ES-I3 (cell line): ENCODE measurements at regions not wholly inside any gene's neighbourhood (a gene's known extent, or its start where the extent isn't known, plus 50 kb on each side); places are given as distances from the start of the nearest gene placed in this dataset.

ENCODE experiments used
- H3K36me3 ChIP-seq: 2 replicates; pipeline ENCODE4 v1.6.1; 2013; ENCODE audit warnings: mild to moderate bottlenecking, low read length, control low read depth, moderate library complexity; ENCODE audit not compliant: insufficient read depth
- H3K4me1 ChIP-seq: 2 replicates; pipeline ENCODE4 v1.6.1; 2013; ENCODE audit warnings: mild to moderate bottlenecking, control low read depth, low read length; ENCODE audit not compliant: insufficient read depth
- H3K9ac ChIP-seq: 2 replicates; pipeline ENCODE4 v1.6.1; 2013; ENCODE audit warnings: low read depth, mild to moderate bottlenecking, low read length, moderate library complexity
- H3K9me3 ChIP-seq: 2 replicates; pipeline ENCODE4 v1.6.1; 2013; ENCODE audit warnings: mild to moderate bottlenecking, low read length, moderate library complexity; ENCODE audit not compliant: control insufficient read depth, insufficient read depth

- Histone ChIP-seq H3K9me3 (no peaks in the 10 kb centered on the region; the same call in 1 of the 2 replicates), H3K9ac (no peak overlapping the region), H3K4me1 (peaks cover 15% of the 10 kb centered on the region; the same call in 1 of the 2 replicates), H3K36me3 (no peaks in the 10 kb centered on the region)
Measured at GRCh38 chr4:14362385-14362784, 639.9 kb upstream of the CPEB2 start.

- H3K9ac ChIP-seq, result no peak overlapping the region
- H3K4me1 ChIP-seq, result peaks cover 15% of the 10 kb centered on the region; the same call in 1 of the 2 replicates
- no peaks in the 10 kb centered on the region for H3K36me3 ChIP-seq
- H3K9me3 ChIP-seq, result no peaks in the 10 kb centered on the region; the same call in 1 of the 2 replicates
Measured at GRCh38 chr4:14364953-14365536, 637.2 kb upstream of the CPEB2 start.

- Histone ChIP-seq H3K9ac (no peak overlapping the region), H3K9me3 (no peaks in the 10 kb centered on the region), H3K4me1 (peaks cover 8% of the 10 kb centered on the region; the same call in 1 of the 2 replicates), H3K36me3 (no peaks in the 10 kb centered on the region)
Measured at GRCh38 chr4:14368391-14368790, 633.9 kb upstream of the CPEB2 start.

- Histone ChIP-seq H3K9ac (no peak overlapping the region), H3K36me3 (no peaks in the 10 kb centered on the region), H3K9me3 (no peaks in the 10 kb centered on the region), H3K4me1 (no peaks in the 10 kb centered on the region)
Measured at GRCh38 chr4:14371131-14371530, 631.1 kb upstream of the CPEB2 start.

- no peak overlapping the region for H3K9ac ChIP-seq
- no peaks in the 10 kb centered on the region for H3K4me1 ChIP-seq
- H3K36me3 ChIP-seq, result no peaks in the 10 kb centered on the region
Measured at GRCh38 chr4:14375816-14376215, 626.5 kb upstream of the CPEB2 start.

GRCh38 chr4:14379183-14379582 is 623.1 kb upstream of the CPEB2 start:
- no peaks in the 10 kb centered on the region for H3K36me3 ChIP-seq
- no peaks in the 10 kb centered on the region for H3K4me1 ChIP-seq
- no peak overlapping the region for H3K9ac ChIP-seq
- peaks cover 9% of the 10 kb centered on the region; the same call in 1 of the 2 replicates for H3K9me3 ChIP-seq

More at GRCh38 chr4:14375816-14376215, 626.5 kb upstream of the CPEB2 start:
- H3K9me3 ChIP-seq, result peaks cover 9% of the 10 kb centered on the region; the same call in 1 of the 2 replicates

GRCh38 chr4:14383652-14384051 is 618.6 kb upstream of the CPEB2 start:
- Histone ChIP-seq H3K4me1 (no peaks in the 10 kb centered on the region), H3K36me3 (no peaks in the 10 kb centered on the region), H3K9ac (no peak overlapping the region), H3K9me3 (peaks cover 8% of the 10 kb centered on the region; the same call in 1 of the 2 replicates)

- Histone ChIP-seq H3K36me3 (no peaks in the 10 kb centered on the region), H3K9ac (no peak overlapping the region), H3K9me3 (no peaks in the 10 kb centered on the region), H3K4me1 (no peaks in the 10 kb centered on the region)
Measured at GRCh38 chr4:14384824-14385223, 617.5 kb upstream of the CPEB2 start.

GRCh38 chr4:14386196-14386595 is 616.1 kb upstream of the CPEB2 start:
- no peaks in the 10 kb centered on the region for H3K9me3 ChIP-seq
- H3K4me1 ChIP-seq, result no peaks in the 10 kb centered on the region
- no peaks in the 10 kb centered on the region for H3K36me3 ChIP-seq
- H3K9ac ChIP-seq, result no peak overlapping the region

GRCh38 chr4:14387647-14388046 is 614.6 kb upstream of the CPEB2 start:
- H3K36me3 ChIP-seq, result no peaks in the 10 kb centered on the region
- no peaks in the 10 kb centered on the region for H3K4me1 ChIP-seq
- no peaks in the 10 kb centered on the region for H3K9me3 ChIP-seq
- H3K9ac ChIP-seq, result no peak overlapping the region

- Histone ChIP-seq H3K4me1 (no peaks in the 10 kb centered on the region), H3K36me3 (no peaks in the 10 kb centered on the region), H3K9me3 (no peaks in the 10 kb centered on the region), H3K9ac (no peak overlapping the region)
Measured at GRCh38 chr4:14392378-14392777, 609.9 kb upstream of the CPEB2 start.

- H3K4me1 ChIP-seq, result no peaks in the 10 kb centered on the region
- no peaks in the 10 kb centered on the region for H3K9me3 ChIP-seq
- no peak overlapping the region for H3K9ac ChIP-seq
- H3K36me3 ChIP-seq, result no peaks in the 10 kb centered on the region
Measured at GRCh38 chr4:14396183-14396582, 606.1 kb upstream of the CPEB2 start.

GRCh38 chr4:14399848-14400247 is 602.4 kb upstream of the CPEB2 start:
- no peaks in the 10 kb centered on the region for H3K4me1 ChIP-seq
- H3K9me3 ChIP-seq, result no peaks in the 10 kb centered on the region

GRCh38 chr4:14400307-14400706 is 602.0 kb upstream of the CPEB2 start:
- Histone ChIP-seq H3K9ac (no peak overlapping the region), H3K4me1 (no peaks in the 10 kb centered on the region), H3K9me3 (no peaks in the 10 kb centered on the region), H3K36me3 (no peaks in the 10 kb centered on the region)

More at GRCh38 chr4:14399848-14400247, 602.4 kb upstream of the CPEB2 start:
- no peaks in the 10 kb centered on the region for H3K36me3 ChIP-seq
- H3K9ac ChIP-seq, result no peak overlapping the region

- Histone ChIP-seq H3K9me3 (no peaks in the 10 kb centered on the region; the same call in 1 of the 2 replicates), H3K4me1 (no peaks in the 10 kb centered on the region), H3K36me3 (no peaks in the 10 kb centered on the region), H3K9ac (no peak overlapping the region)
Measured at GRCh38 chr4:14403132-14403531, 599.1 kb upstream of the CPEB2 start.
